NCI-H2107 treated with DMSO at 0.1 percent for 48 hours (cell line): ENCODE measurements at regions not wholly inside any gene's neighbourhood (a gene's known extent, or its start where the extent isn't known, plus 50 kb on each side); places are given as distances from the start of the nearest gene placed in this dataset.

ENCODE experiments used
- DNase-seq: peaks from one replicate; lab custom pipeline; 2025; ENCODE audit not compliant: unreplicated experiment; lab: John Stamatoyannopoulos, UW

GRCh38 chr6:84280639-84281038 is 53.2 kb upstream of the CEP162 start:
- no peak for DNase-seq

GRCh38 chr6:84280030-84280429 is 52.6 kb upstream of the CEP162 start:
- DNase-seq: no peak

- DNase-seq: peak; percentile 69
These were observed 51.0 kb upstream of the CEP162 start for GRCh38 chr6:84278321-84278998.
